ENCODE measurements at regions not wholly inside any gene's neighbourhood (a gene's known extent, or its start where the extent isn't known, plus 50 kb on each side); places are given as distances from the start of the nearest gene placed in this dataset.
"Not testable (repeated sequence)": the region's sequence is repeated elsewhere in the genome, so short reads cannot be mapped to it uniquely, and the experiment has no call there.

GRCh38 chr2:48043746-48044145 is 137.4 kb upstream of the FBXO11 start:
- DNase-seq (ENCODE audit: low spot score), result no peak

- no peak for DNase-seq (ENCODE audit: low spot score)
These were observed 139.3 kb upstream of the FBXO11 start for GRCh38 chr2:48045613-48046012.

GRCh38 chr2:48048476-48049171 is 142.3 kb upstream of the FBXO11 start:
- DNase-seq (ENCODE audit: low spot score), result no peak

- DNase-seq (ENCODE audit: low spot score), result no peak
These were observed 143.1 kb upstream of the FBXO11 start for GRCh38 chr2:48049371-48049770.

- DNase-seq (ENCODE audit: low spot score), result no peak
These were observed 144.4 kb upstream of the FBXO11 start for GRCh38 chr2:48050711-48051110.

GRCh38 chr2:48059975-48060374 is 153.7 kb upstream of the FBXO11 start:
- no peak for DNase-seq (ENCODE audit: low spot score)

- not testable (repeated sequence) for DNase-seq (ENCODE audit: low spot score)
These were observed 155.4 kb upstream of the FBXO11 start for GRCh38 chr2:48061656-48062055.

GRCh38 chr2:48065096-48065495 is 158.8 kb upstream of the FBXO11 start:
- DNase-seq (ENCODE audit: low spot score), result no peak

- no peak for DNase-seq (ENCODE audit: low spot score)
These were observed 159.7 kb upstream of the FBXO11 start for GRCh38 chr2:48066000-48066399.

- no peak for DNase-seq (ENCODE audit: low spot score)
These were observed 163.5 kb upstream of the FBXO11 start for GRCh38 chr2:48069769-48070168.

GRCh38 chr2:48070415-48070814 is 164.1 kb upstream of the FBXO11 start:
- no peak for DNase-seq (ENCODE audit: low spot score)

- no peak for DNase-seq (ENCODE audit: low spot score)
These were observed 166.3 kb upstream of the FBXO11 start for GRCh38 chr2:48072583-48072982.

- no peak for DNase-seq (ENCODE audit: low spot score)
These were observed 169.3 kb upstream of the FBXO11 start for GRCh38 chr2:48075631-48076030.

- no peak for DNase-seq (ENCODE audit: low spot score)
These were observed 174.4 kb upstream of the FBXO11 start for GRCh38 chr2:48080534-48081316.

- no peak for DNase-seq (ENCODE audit: low spot score)
These were observed 175.0 kb upstream of the FBXO11 start for GRCh38 chr2:48081317-48081628.

- no peak for DNase-seq (ENCODE audit: low spot score)
These were observed 179.6 kb upstream of the FBXO11 start for GRCh38 chr2:48085888-48086287.

GRCh38 chr2:48088994-48089393 is 182.7 kb upstream of the FBXO11 start:
- DNase-seq (ENCODE audit: low spot score), result no peak

- no peak for DNase-seq (ENCODE audit: low spot score)
These were observed 183.3 kb upstream of the FBXO11 start for GRCh38 chr2:48089644-48090043.

- DNase-seq (ENCODE audit: low spot score), result no peak
These were observed 186.8 kb upstream of the FBXO11 start for GRCh38 chr2:48092846-48093803.

GRCh38 chr2:48096765-48097164 is 190.5 kb upstream of the FBXO11 start:
- DNase-seq (ENCODE audit: low spot score), result not testable (repeated sequence)

- no peak for DNase-seq (ENCODE audit: low spot score)
These were observed 192.2 kb upstream of the FBXO11 start for GRCh38 chr2:48098539-48098938.

- no peak for DNase-seq (ENCODE audit: low spot score)
These were observed 198.1 kb upstream of the FBXO11 start for GRCh38 chr2:48104418-48104817.

- DNase-seq (ENCODE audit: low spot score), result no peak
These were observed 199.6 kb upstream of the FBXO11 start for GRCh38 chr2:48105848-48106247.

All from HuH-7 (cell line).